ENCODE measurements at regions not wholly inside any gene's neighbourhood (a gene's known extent, or its start where the extent isn't known, plus 50 kb on each side); places are given as distances from the start of the nearest gene placed in this dataset.

DNA sequence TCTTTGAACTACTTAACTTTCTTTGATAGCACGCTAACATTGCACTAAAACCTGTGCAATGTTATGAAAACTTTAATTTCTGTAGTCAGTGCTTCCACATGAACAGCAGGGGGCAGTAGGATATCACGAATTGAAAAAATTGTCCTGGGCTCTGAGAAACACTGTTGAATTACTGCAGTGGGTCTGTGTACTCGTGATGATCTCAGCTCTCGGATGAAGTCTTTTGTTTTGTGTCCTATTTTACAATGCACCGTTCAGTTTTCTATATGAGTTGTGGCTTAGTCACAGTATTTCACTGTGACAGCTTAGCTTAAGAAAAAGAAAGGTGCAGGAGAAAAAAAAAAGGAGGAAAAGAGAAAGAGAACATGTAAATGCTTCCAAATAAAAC is 141.3 kb upstream of the CCDC54 start:
- TF ChIP-seq, protein P1, sequence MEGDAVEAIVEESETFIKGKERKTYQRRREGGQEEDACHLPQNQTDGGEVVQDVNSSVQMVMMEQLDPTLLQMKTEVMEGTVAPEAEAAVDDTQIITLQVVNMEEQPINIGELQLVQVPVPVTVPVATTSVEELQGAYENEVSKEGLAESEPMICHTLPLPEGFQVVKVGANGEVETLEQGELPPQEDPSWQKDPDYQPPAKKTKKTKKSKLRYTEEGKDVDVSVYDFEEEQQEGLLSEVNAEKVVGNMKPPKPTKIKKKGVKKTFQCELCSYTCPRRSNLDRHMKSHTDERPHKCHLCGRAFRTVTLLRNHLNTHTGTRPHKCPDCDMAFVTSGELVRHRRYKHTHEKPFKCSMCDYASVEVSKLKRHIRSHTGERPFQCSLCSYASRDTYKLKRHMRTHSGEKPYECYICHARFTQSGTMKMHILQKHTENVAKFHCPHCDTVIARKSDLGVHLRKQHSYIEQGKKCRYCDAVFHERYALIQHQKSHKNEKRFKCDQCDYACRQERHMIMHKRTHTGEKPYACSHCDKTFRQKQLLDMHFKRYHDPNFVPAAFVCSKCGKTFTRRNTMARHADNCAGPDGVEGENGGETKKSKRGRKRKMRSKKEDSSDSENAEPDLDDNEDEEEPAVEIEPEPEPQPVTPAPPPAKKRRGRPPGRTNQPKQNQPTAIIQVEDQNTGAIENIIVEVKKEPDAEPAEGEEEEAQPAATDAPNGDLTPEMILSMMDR (IDR thresholded peaks at IDR 0.05; ENCODE audit: low read depth, low read length) = peak; percentile 80
- peak; percentile 74 for DNase-seq (ENCODE audit: low read depth, low spot score)
- CTCF ChIA-PET = interaction anchor here (0.6 to 5.6 kb wide), 57 partner anchors 9 to 1680 kb away, joined by 3 to 60 read pairs (median 6); no protein-coding TSS in a partner anchor
- H3K27ac ChIP-seq (ENCODE audit: low read depth, low read length) = no peak overlapping the region
- POLR2A ChIA-PET = interaction anchor here (1.4 kb wide), 1 partner anchor 193 kb away, joined by 4 read pairs; no protein-coding TSS in a partner anchor
- peak overlapping the region; percentile 52 for H3K4me3 ChIP-seq (ENCODE audit: low read depth, low read length)
- H3K27me3 ChIP-seq (ENCODE audit: control insufficient read depth, insufficient read depth, low read length) = no peaks in the 10 kb centered on the region
- H3K9me3 ChIP-seq (ENCODE audit: control insufficient read depth, insufficient read depth, low read length) = no peaks in the 10 kb centered on the region

DNA sequence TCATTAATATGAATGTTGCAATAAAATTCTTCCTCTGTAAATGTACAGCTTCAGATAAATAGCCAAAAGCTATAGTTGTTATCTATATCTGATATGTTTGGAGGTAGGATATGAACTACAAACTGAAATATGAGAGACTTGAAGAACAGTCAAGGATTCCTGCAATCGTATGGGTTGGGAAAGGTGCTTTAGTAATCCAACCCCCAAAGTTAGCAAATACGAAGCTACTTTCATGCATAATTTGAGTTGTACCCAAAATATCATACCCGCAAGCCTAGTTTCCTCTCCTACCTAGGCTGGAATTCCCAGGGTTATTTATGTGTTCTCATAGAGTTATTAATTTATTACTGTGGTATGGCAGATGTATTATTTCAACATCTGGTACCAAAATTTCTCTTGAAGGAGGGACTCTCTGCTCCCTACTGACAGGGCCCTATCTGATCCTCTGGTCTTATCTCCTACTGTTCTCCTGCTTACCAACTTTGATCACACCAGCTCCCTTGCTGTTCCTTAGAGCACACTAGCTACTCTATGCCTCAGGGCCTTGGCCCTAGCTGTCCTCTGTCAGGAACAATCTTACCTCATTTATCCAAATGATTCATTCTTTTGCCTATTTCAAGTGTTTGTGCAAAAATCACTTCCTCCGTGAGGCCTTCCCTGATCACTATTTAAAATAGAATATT is 140.4 kb upstream of the CCDC54 start:
- no peak for DNase-seq (ENCODE audit: low read depth, low spot score)
- Histone ChIP-seq H3K4me3 (ENCODE audit: low read depth, low read length) (no peak overlapping the region), H3K27ac (ENCODE audit: low read depth, low read length) (no peak overlapping the region), H3K9me3 (ENCODE audit: control insufficient read depth, insufficient read depth, low read length) (no peaks in the 10 kb centered on the region), H3K27me3 (ENCODE audit: control insufficient read depth, insufficient read depth, low read length) (no peaks in the 10 kb centered on the region)
- ChIA-PET CTCF (interaction anchor here (0.7 to 5.6 kb wide), 34 partner anchors 10 to 1315 kb away, joined by 3 to 60 read pairs (median 8); no protein-coding TSS in a partner anchor), POLR2A (interaction anchor here (1.4 kb wide), 1 partner anchor 193 kb away, joined by 4 read pairs; no protein-coding TSS in a partner anchor)
- TF ChIP-seq, protein P1 (IDR thresholded peaks at IDR 0.05; ENCODE audit: low read depth, low read length) = no peak

DNA sequence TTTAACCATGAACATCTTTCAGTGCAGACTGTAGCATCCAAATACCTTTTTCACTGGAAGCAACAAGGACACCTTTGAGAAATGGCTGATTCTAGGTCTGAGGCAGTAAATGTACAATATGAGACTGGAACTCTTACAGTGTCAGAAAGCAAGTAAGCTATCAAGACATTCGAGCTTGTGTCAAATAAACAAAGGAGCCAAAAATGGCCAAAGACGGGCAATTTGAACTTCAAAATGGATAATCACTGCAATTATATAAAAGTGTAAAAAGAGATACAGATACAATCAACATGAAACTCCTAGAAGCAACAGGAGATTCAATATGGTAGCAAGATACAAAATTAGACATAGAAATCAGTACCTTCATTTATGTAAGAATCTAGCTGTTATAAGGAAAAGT is 138.5 kb upstream of the CCDC54 start:
- Histone ChIP-seq H3K27ac (ENCODE audit: low read depth, low read length) (no peak overlapping the region), H3K27me3 (ENCODE audit: control insufficient read depth, insufficient read depth, low read length) (no peaks in the 10 kb centered on the region), H3K4me3 (ENCODE audit: low read depth, low read length) (no peak overlapping the region), H3K9me3 (ENCODE audit: control insufficient read depth, insufficient read depth, low read length) (no peaks in the 10 kb centered on the region)
- ChIA-PET CTCF (interaction anchor here (0.7 to 5.6 kb wide), 3 partner anchors 183 to 1251 kb away, joined by 3 to 60 read pairs (median 49); no protein-coding TSS in a partner anchor), POLR2A (no interaction called here)
- no peak for DNase-seq (ENCODE audit: low read depth, low spot score)
- TF ChIP-seq, protein P1 (IDR thresholded peaks at IDR 0.05; ENCODE audit: low read depth, low read length) = no peak

DNA sequence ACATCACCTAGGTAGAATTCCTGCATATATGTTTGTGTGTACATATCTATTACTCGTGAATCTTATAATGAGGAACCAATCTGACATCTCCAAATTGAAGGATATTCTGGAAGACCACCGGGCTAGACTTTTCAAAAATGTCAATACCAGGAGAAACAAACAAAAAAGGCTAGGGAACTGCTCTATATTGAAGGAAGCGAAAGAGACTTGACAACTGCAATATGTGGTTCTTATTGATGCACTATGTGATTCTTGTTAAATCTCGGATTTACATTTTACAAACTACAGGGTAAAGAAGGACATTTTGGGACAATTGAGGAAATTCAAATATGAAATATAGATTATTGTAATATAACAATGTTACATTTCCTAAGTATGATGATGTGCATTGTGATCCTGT is 137.5 kb upstream of the CCDC54 start:
- H3K27ac ChIP-seq (ENCODE audit: low read depth, low read length) = no peak overlapping the region
- H3K9me3 ChIP-seq (ENCODE audit: control insufficient read depth, insufficient read depth, low read length) = no peaks in the 10 kb centered on the region
- no peaks in the 10 kb centered on the region for H3K27me3 ChIP-seq (ENCODE audit: control insufficient read depth, insufficient read depth, low read length)
- CTCF ChIA-PET = interaction anchor here (5.2 to 5.6 kb wide), 2 partner anchors 182 to 190 kb away, joined by 49 to 60 read pairs; no protein-coding TSS in a partner anchor
- peak overlapping the region; percentile 90; the same call in 1 of the 2 replicates for H3K4me3 ChIP-seq (ENCODE audit: low read depth, low read length)
- TF ChIP-seq, protein P1 (IDR thresholded peaks at IDR 0.05; ENCODE audit: low read depth, low read length) = no peak
- POLR2A ChIA-PET = no interaction called here
- DNase-seq (ENCODE audit: low read depth, low spot score) = no peak
